ENCODE measurements at regions not wholly inside any gene's neighbourhood (a gene's known extent, or its start where the extent isn't known, plus 50 kb on each side); places are given as distances from the start of the nearest gene placed in this dataset.

- TF ChIP-seq CTCF (IDR thresholded peaks at IDR 0.05) (no peak), ETV6 (CRISPR knock-in tag; IDR thresholded peaks at IDR 0.05) (no peak), TCF7 (CRISPR knock-in tag; IDR thresholded peaks at IDR 0.05; ENCODE audit: low read depth) (no peak), ZNF416 (CRISPR knock-in tag; IDR thresholded peaks at IDR 0.05) (no peak), HMGXB4 (CRISPR knock-in tag; IDR thresholded peaks at IDR 0.05) (no peak), ZNF219 (CRISPR knock-in tag; IDR thresholded peaks at IDR 0.05; ENCODE audit: borderline replicate concordance) (no peak), ESRRA (CRISPR knock-in tag; IDR thresholded peaks at IDR 0.05; ENCODE audit: borderline replicate concordance) (no peak), TEAD4 (CRISPR knock-in tag; IDR thresholded peaks at IDR 0.05) (no peak), ZNF263 (CRISPR knock-in tag; IDR thresholded peaks at IDR 0.05; ENCODE audit: low read depth) (no peak), CBFB (CRISPR knock-in tag; IDR thresholded peaks at IDR 0.05; ENCODE audit: low read depth) (no peak), FOXJ3 (CRISPR knock-in tag; IDR thresholded peaks at IDR 0.05; ENCODE audit: borderline replicate concordance) (no peak), ZNF121 (CRISPR knock-in tag; IDR thresholded peaks at IDR 0.05) (no peak)
- TF ChIP-seq, protein P1, sequence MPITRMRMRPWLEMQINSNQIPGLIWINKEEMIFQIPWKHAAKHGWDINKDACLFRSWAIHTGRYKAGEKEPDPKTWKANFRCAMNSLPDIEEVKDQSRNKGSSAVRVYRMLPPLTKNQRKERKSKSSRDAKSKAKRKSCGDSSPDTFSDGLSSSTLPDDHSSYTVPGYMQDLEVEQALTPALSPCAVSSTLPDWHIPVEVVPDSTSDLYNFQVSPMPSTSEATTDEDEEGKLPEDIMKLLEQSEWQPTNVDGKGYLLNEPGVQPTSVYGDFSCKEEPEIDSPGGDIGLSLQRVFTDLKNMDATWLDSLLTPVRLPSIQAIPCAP (CRISPR knock-in tag; IDR thresholded peaks at IDR 0.05) = no peak
- TF ChIP-seq, protein P2, sequence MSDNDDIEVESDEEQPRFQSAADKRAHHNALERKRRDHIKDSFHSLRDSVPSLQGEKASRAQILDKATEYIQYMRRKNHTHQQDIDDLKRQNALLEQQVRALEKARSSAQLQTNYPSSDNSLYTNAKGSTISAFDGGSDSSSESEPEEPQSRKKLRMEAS (CRISPR knock-in tag; IDR thresholded peaks at IDR 0.05) = no peak
Measured at GRCh38 chr7:142698429-142698828, 50.8 kb upstream of the PRSS1 start.
